ENCODE measurements at regions not wholly inside any gene's neighbourhood (a gene's known extent, or its start where the extent isn't known, plus 50 kb on each side); places are given as distances from the start of the nearest gene placed in this dataset.
"Not testable (repeated sequence)": the region's sequence is repeated elsewhere in the genome, so short reads cannot be mapped to it uniquely, and the experiment has no call there.

- no peak for DNase-seq
These were observed 428.5 kb upstream of the MGMT start for GRCh38 chr10:129038522-129038921.

GRCh38 chr10:129039406-129040370 lies 427.4 kb upstream of the MGMT start:
- no peak for DNase-seq

- no peak for DNase-seq
These were observed 426.7 kb upstream of the MGMT start for GRCh38 chr10:129040377-129040776.

- no peak for DNase-seq
These were observed 425.1 kb upstream of the MGMT start for GRCh38 chr10:129041916-129042315.

- no peak for DNase-seq
These were observed 424.1 kb upstream of the MGMT start for GRCh38 chr10:129042776-129043595.

GRCh38 chr10:129043691-129044090 lies 423.4 kb upstream of the MGMT start:
- DNase-seq: no peak

- no peak for DNase-seq
These were observed 421.4 kb upstream of the MGMT start for GRCh38 chr10:129045599-129045998.

- DNase-seq: no peak
These were observed 420.9 kb upstream of the MGMT start for GRCh38 chr10:129046065-129046681.

- DNase-seq: no peak
These were observed 420.1 kb upstream of the MGMT start for GRCh38 chr10:129046962-129047361.

GRCh38 chr10:129047600-129047999 lies 419.4 kb upstream of the MGMT start:
- DNase-seq: no peak

- DNase-seq: no peak
These were observed 418.5 kb upstream of the MGMT start for GRCh38 chr10:129048513-129048912.

- no peak for DNase-seq
These were observed 417.5 kb upstream of the MGMT start for GRCh38 chr10:129049501-129049900.

- DNase-seq: no peak
These were observed 411.8 kb upstream of the MGMT start for GRCh38 chr10:129055225-129055624.

- no peak for DNase-seq
These were observed 411.1 kb upstream of the MGMT start for GRCh38 chr10:129055986-129056385.

- DNase-seq: no peak
These were observed 410.0 kb upstream of the MGMT start for GRCh38 chr10:129056734-129057689.

GRCh38 chr10:129057856-129058663 lies 409.0 kb upstream of the MGMT start:
- peak; percentile 9 for DNase-seq

- no peak for DNase-seq
These were observed 408.3 kb upstream of the MGMT start for GRCh38 chr10:129058664-129059155.

- no peak for DNase-seq
These were observed 407.1 kb upstream of the MGMT start for GRCh38 chr10:129059977-129060376.

- no peak for DNase-seq
These were observed 403.8 kb upstream of the MGMT start for GRCh38 chr10:129063212-129063611.

GRCh38 chr10:129063877-129064276 lies 403.2 kb upstream of the MGMT start:
- DNase-seq: no peak

- DNase-seq: not testable (repeated sequence)
These were observed 400.5 kb upstream of the MGMT start for GRCh38 chr10:129066529-129066928.

All from NCI-H2029 treated with DMSO at 0.1 percent for 48 hours (cell line).